GM19397 (cell line): ENCODE measurements at regions not wholly inside any gene's neighbourhood (a gene's known extent, or its start where the extent isn't known, plus 50 kb on each side); places are given as distances from the start of the nearest gene placed in this dataset.
"Not testable (repeated sequence)": the region's sequence is repeated elsewhere in the genome, so short reads cannot be mapped to it uniquely, and the experiment has no call there.

Experiments used
- ATAC-seq: cut with Tn5 transposase; IDR thresholded peaks from one replicate; pipeline ENCODE4 v1.9.1; 2021; ENCODE audit warnings: mild to moderate bottlenecking, moderate library complexity; ENCODE audit not compliant: unreplicated experiment

DNA sequence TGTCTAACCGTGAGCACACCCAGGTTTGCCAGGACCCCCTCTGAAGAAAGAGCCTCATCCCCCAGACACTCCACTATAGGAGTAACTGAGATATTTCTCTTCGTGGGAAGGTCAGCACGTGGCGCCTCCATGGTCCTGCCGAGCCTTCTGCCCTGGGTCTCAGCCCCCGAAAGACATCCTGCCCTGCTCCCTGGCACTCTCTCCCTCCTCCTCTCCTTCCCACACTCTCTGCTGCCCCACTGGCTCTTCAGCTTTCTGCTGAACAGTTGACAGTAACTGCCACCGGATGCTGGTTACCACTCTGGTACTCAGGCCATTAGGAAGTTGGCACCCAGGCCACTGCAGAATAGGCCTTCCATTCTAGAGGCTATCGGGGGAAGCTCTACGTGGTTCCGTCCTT, 185.2 kb downstream of the UACA start:
- no peak for ATAC-seq

DNA sequence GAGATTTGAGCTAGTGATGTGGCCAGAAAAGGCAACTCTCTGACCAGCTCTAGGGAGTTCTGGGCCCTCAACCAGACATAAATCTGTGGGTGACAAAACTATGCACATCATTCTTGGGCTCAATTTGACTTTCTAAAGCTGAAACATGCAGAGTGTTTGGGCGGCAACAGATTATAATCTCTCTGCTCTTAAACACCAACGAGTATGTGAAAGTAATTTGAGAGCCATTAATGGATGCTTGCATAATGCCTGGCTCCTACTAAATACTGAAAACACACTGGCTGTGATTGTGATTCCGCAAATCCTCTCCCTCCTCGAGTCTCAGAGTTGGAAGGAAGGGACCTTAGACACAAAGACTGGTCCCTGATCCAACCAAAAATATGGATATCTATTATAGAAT, 186.7 kb downstream of the UACA start:
- no peak for ATAC-seq

- ATAC-seq, result no peak
These were observed 187.1 kb downstream of the UACA start for GRCh38 chr15:70576276-70576675.

DNA sequence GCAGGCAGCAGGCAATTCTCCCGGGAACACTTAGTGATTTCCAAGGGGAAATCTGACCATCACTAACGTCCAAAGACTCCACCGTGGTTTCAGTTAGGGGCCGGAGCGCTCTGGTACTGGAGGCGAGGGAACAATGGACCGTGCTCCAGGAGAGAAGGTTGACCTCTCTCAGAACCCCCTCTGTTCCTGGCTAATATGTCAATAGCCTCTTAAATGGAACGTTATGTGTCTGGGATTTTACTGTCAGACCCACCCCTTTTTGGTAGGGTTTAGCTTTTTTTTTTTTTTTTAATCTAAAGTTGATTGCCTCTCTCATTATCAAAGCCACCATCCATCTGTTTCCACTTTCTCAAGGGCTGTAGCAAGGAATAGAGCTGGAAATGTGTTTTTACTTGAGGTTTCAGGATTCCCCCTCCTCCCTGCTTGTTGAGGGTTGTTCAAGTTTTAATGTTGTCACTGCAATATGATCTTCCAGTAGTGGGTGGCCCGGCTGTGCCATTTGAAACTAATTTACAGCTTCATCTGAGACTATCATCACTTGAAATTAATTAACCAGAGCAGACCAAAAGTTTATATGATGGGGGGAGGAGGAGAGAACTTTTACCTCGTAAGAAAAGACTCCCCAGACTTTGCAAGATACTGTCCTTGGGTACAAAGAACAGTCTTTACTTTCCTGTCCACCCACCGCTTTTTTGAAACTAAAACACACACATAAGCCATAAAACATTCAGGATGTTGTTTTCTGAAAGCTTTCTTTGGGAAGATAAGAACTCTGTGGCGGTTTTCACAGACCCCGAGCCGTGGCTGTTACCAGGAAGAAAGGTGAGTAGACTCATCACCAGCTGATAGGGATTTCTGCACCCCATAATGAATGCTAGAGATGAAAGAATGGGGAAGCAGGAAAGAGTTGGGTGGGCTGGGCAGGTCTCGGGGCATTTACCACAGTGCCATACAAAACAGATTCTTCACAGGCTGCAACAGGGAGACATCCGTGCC, 187.8 kb downstream of the UACA start:
- no peak for ATAC-seq

- ATAC-seq, result not testable (repeated sequence)
These were observed 189.0 kb downstream of the UACA start for GRCh38 chr15:70574325-70574724.

DNA sequence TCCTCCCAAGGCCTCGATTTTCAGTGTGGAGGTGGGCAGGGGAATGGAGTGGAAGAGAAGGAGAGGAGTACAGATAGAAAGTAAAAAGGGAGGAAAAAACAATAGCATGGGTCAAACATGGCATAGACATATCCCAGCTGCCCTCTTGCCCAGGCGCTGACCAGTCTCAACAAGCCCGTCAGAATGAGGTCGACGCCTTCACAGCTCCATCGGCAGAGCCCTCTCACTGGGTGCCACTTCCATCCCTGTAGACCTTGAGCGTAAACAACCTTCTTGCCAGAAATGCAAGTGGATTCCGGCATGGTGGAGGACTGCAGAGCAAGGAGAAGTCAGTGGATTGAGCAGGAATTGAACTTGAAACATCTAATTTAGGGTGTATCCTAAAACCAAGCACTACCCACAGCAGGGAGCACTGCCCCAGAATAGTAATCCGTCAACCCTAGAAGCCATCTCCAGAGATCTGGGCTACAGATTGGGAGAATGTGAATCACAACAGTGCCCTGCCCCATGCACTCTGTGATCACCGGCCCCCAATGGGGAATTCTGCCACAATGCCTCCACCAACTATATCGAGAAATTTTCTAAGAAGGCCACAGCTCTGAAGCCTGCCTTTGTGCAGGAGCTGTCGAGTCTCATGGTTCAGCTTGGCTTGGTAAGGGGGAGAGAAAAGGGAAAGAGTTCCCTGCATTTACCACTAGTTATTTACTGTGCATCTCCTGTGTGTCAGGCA, 190.1 kb downstream of the UACA start:
- ATAC-seq, result no peak

GRCh38 chr15:70569714-70570231, 193.6 kb downstream of the UACA start:
- ATAC-seq, result no peak

- no peak for ATAC-seq
These were observed 194.2 kb downstream of the UACA start for GRCh38 chr15:70569091-70569713.

GRCh38 chr15:70566989-70567388, 196.4 kb downstream of the UACA start:
- no peak for ATAC-seq

- ATAC-seq, result no peak
These were observed 197.1 kb downstream of the UACA start for GRCh38 chr15:70566047-70566835.

- ATAC-seq, result no peak
These were observed 199.7 kb downstream of the UACA start for GRCh38 chr15:70563561-70564095.

DNA sequence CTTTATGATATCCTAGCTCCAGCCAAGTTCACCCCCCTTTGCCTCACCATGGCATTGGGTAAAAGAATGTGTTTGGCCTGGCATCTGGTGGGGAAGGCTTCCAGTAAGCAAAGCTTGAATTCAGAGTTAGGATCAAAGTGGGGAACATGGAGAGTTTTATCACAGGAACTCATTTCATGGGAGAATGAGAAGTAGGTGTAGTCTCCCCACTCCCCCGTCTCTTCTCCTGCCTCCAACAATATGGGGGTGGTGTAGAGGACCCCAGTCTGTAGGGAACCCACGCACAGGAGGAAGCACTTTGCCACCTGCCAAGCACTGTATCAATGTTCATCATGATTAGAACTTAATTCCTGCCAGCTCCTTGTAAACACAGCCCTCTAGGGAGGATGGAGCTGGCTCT, 200.5 kb downstream of the UACA start:
- ATAC-seq, result no peak

GRCh38 chr15:70561885-70562284, 201.5 kb downstream of the UACA start:
- ATAC-seq, result no peak

- no peak for ATAC-seq
These were observed 202.6 kb downstream of the UACA start for GRCh38 chr15:70560617-70561328.

DNA sequence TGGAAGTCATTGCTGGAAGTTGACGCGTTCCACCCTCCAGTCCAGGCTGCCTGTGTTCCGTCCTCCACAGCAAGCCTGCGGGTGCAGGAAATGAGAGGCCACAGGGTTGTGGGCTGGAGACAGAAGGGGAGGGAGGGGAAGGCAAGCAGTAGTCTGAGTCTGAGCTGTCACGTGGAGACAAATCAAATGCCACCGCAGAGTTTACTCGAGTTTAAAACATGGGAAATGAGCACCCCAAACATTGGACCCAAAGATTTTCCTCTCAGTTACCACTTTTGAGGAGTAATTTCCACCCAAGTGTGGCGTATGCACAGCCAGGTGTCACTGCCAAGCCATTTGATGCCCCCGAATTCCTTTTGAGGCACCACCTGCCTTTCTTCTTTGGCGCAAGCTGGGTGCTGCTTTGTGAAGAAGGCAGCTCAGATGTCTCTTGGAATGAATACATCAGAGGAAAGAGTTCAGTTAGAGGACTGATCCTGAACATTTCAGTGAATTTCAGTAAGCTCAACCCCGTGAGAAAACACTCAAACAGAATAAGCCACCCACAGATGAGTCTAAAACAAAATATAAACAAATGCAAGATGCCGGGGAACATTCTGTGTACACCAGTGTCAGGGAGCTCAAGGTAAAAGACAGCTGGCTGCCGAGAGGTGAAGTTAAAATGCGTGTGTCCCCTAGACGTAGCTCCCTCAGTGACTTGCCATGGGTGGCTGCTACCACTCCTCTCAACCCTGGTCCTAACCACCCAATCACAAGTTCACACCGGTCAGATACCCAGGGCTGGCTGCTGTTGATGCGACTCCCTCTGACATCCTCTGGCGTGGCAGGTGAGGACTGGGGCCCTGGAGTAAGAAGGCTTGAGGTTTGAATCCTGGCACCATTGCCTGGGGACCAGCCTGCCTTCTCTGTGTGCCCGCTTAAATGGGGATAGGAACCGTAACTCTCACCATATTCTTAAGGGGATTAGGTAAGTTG, 203.8 kb downstream of the UACA start:
- no peak for ATAC-seq

DNA sequence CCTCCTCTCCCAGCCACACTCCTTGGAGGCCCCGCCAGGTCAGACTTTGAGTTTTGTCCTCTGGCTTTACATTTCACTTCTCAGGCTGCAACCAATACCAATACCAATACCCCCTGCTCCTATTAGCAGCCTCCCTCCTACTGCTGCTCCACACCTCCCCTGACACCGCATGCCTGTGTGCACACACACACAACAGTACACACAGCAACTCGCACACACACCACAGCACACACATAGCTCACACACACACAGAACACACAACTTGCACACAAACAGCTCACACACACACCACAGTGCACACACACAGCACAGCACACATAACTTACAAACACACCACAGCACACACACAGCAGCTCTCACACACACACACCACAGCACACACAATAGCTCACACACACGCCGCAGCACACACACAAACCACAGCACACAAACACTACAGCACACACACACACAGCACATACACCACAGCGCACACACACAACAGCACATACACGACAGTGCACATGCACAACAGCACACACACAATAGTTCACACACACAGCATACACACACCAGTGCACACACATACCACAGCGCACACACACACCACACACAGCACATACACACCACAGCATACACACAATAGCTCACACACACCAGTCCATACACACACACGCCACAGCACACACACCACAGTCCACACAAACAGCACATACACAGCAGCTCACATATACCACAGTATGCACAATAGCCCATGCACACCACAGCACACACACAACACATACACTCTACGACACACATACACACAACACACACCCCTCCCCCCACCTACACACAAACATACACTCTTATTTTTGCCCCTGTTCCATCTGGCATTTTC, 204.7 kb downstream of the UACA start:
- ATAC-seq, result no peak

DNA sequence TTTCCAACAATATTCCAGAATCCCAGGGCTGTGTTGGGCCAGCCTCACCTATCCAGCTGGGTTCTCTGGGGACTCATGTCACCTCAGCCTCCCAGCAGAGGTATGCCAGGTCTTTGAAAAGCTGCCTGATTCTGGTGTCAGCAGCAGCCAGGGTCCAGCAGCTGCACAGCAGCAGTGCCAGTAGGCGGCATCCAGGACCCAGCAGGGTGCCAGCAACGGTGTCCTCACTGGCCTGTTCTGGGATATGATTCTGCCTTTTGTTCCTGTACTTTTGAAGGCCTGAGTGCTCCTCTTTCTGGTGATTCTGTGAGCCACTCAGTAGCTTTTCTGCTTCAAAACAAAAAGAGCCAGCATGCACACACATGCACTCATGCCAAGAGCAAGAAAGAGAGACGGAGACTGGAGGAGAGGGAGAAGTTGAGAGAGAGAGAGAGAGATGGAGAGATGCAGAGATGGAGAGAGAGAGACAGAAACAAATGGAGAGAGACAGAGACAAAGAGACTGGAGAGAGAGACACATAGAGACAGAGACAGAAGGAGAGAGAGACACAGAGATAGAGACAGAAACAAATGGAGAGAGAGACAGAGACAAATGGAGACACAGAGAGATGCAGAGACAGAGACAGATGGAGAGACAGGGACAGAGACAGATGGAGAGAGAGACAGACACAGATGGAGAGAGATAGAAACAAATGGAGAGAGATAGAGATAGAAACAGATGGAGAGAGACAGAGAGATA, 205.7 kb downstream of the UACA start:
- no peak for ATAC-seq
